ENCODE measurements at regions not wholly inside any gene's neighbourhood (a gene's known extent, or its start where the extent isn't known, plus 50 kb on each side); places are given as distances from the start of the nearest gene placed in this dataset.
"Not testable (repeated sequence)": the region's sequence is repeated elsewhere in the genome, so short reads cannot be mapped to it uniquely, and the experiment has no call there.

DNA sequence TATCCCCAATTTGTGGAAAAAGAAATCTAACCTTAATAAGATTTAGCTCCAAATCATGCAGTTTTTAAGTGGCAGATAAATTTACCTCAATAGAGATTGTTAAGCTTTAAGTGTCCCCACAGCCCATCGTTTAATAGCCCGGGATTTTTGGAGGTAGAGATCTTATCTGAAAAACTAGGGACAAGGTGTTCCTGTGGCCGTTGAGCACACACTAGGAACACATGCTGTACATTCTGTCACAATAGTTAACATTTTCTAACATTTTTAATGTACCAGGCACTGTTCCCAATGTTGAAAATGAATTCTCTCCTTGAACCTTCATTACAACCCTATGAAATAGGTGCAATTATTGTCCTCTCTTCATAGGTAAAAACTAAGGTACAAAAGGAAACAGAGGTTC, 85.7 kb upstream of the PLD5 start:
- no peak for DNase-seq

- DNase-seq, result no peak
Observed at GRCh38 chr1:242605521-242605920, 81.0 kb upstream of the PLD5 start.

DNA sequence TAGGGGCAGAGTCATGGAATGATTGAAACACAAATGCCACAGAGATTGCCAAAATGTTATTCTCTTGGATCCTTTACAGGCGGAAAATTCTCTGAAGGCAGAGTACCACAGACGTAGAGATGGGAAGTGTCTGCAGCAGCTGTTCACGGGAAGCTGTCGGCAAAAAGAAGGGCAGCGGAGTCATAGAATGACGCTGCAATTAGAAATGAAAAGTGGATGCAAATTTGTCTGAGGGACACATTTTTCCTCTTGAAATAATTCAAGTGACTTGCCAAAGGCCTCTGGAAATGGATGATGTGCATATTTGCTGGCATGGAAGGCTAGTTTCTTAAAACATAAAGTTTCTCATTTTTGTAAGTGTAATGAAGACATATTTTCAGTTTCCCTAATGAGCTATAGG, 77.5 kb upstream of the PLD5 start:
- no peak for DNase-seq

- not testable (repeated sequence) for DNase-seq
Observed at GRCh38 chr1:242593756-242594155, 69.3 kb upstream of the PLD5 start.

GRCh38 chr1:242586360-242586680, 61.8 kb upstream of the PLD5 start:
- DNase-seq, result no peak

DNA sequence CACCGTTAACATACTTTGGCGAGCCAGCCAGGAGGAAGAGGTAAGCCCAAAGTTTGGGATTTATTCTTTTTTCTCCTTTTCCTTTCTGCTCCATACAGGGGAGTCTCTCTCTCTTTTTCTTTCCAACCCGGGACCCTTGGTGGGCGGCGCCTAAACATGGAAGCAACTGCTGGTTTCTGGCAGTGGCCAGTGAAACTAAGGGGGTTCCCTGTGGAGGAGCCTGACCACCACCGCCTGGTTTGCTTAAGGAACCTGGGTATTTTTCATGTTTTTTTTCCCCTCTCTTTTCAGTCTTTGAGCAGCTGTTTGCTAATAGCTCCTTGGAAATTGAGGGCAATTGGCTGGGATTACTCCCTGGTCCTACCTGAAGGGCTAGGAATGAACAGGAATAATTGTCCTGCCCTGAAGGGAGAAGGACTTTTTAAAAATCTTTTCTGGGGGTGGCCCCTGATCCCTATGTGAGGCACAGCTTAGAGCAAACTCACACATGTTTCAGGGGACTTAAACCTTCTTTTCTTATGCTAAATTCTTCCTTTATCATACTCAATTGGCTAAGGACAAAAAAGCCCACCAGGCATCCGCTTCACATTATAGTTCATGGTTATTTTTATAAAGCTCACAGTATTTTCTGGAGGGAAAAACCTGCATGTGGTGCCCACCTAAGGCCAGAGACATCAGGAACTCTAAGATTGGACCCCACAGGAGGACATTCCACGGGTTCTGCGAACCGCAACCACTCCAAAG, 61.3 kb upstream of the PLD5 start:
- DNase-seq, result no peak

GRCh38 chr1:242582669-242583068, 58.2 kb upstream of the PLD5 start:
- no peak for DNase-seq

- DNase-seq, result no peak
Observed at GRCh38 chr1:242579528-242580235, 55.2 kb upstream of the PLD5 start.
